ENCODE measurements at regions not wholly inside any gene's neighbourhood (a gene's known extent, or its start where the extent isn't known, plus 50 kb on each side); places are given as distances from the start of the nearest gene placed in this dataset.

DNA sequence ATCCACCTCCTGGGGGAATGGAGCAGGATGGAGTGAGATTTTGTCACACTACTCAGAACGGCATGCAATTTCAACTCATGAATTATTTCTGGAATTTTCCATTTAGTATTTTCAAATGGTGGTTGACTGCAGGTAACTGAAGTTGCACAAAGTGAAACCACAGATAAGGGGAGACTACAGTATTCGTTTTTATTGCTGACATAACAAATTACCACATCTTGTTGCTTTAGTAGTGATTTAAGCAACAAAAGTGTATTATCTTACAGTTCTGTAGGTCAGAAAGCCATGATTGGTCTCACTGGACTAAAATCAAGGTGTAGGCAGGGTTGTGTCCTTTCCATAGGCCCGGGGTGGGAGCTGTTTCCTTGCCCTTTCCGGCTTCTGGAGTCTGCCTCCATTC is 133.4 kb upstream of the B3GAT2 start:
- TF ChIP-seq EP300 (IDR thresholded peaks at IDR 0.05), result no peak
- TF ChIP-seq, protein P1, sequence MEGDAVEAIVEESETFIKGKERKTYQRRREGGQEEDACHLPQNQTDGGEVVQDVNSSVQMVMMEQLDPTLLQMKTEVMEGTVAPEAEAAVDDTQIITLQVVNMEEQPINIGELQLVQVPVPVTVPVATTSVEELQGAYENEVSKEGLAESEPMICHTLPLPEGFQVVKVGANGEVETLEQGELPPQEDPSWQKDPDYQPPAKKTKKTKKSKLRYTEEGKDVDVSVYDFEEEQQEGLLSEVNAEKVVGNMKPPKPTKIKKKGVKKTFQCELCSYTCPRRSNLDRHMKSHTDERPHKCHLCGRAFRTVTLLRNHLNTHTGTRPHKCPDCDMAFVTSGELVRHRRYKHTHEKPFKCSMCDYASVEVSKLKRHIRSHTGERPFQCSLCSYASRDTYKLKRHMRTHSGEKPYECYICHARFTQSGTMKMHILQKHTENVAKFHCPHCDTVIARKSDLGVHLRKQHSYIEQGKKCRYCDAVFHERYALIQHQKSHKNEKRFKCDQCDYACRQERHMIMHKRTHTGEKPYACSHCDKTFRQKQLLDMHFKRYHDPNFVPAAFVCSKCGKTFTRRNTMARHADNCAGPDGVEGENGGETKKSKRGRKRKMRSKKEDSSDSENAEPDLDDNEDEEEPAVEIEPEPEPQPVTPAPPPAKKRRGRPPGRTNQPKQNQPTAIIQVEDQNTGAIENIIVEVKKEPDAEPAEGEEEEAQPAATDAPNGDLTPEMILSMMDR (IDR thresholded peaks at IDR 0.05), result no peak
- TF ChIP-seq POLR2A (IDR thresholded peaks at IDR 0.05), result no peak
